ENCODE measurements at regions not wholly inside any gene's neighbourhood (a gene's known extent, or its start where the extent isn't known, plus 50 kb on each side); places are given as distances from the start of the nearest gene placed in this dataset.

DNA sequence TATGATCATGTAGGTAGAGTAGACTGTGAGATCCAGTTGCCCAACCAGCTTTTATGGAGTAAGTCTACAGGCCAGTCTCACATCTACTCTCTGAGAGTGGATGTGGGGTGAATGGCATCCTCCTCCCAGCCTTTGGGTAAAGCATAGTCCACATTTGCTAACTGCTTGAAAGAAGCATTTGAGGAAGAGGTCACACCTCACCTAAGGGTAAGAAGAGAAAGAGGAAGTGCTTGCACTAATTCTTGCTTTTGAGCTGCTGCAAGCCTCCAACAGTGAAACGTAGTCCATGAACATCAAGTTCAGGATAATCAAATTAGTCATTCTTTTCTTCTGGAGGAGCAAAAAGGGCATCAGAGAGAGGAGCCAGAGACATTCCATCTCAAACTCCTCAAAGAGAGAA is 93.9 kb upstream of the AGR3 start:
- TF ChIP-seq ZNF616 (CRISPR knock-in tag; IDR thresholded peaks at IDR 0.05; ENCODE audit: low read depth), result no peak
- TF ChIP-seq EZH2 (conservative IDR thresholded peaks at IDR 0.05; ENCODE audit: low read depth, low read length), result no peak
- TF ChIP-seq, protein P1, sequence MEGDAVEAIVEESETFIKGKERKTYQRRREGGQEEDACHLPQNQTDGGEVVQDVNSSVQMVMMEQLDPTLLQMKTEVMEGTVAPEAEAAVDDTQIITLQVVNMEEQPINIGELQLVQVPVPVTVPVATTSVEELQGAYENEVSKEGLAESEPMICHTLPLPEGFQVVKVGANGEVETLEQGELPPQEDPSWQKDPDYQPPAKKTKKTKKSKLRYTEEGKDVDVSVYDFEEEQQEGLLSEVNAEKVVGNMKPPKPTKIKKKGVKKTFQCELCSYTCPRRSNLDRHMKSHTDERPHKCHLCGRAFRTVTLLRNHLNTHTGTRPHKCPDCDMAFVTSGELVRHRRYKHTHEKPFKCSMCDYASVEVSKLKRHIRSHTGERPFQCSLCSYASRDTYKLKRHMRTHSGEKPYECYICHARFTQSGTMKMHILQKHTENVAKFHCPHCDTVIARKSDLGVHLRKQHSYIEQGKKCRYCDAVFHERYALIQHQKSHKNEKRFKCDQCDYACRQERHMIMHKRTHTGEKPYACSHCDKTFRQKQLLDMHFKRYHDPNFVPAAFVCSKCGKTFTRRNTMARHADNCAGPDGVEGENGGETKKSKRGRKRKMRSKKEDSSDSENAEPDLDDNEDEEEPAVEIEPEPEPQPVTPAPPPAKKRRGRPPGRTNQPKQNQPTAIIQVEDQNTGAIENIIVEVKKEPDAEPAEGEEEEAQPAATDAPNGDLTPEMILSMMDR (CRISPR knock-in tag; IDR thresholded peaks at IDR 0.05), result no peak
- TF ChIP-seq, protein P2, sequence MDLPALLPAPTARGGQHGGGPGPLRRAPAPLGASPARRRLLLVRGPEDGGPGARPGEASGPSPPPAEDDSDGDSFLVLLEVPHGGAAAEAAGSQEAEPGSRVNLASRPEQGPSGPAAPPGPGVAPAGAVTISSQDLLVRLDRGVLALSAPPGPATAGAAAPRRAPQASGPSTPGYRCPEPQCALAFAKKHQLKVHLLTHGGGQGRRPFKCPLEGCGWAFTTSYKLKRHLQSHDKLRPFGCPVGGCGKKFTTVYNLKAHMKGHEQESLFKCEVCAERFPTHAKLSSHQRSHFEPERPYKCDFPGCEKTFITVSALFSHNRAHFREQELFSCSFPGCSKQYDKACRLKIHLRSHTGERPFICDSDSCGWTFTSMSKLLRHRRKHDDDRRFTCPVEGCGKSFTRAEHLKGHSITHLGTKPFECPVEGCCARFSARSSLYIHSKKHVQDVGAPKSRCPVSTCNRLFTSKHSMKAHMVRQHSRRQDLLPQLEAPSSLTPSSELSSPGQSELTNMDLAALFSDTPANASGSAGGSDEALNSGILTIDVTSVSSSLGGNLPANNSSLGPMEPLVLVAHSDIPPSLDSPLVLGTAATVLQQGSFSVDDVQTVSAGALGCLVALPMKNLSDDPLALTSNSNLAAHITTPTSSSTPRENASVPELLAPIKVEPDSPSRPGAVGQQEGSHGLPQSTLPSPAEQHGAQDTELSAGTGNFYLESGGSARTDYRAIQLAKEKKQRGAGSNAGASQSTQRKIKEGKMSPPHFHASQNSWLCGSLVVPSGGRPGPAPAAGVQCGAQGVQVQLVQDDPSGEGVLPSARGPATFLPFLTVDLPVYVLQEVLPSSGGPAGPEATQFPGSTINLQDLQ (CRISPR knock-in tag; IDR thresholded peaks at IDR 0.05), result no peak
- no peak for TF ChIP-seq ZNF282 (IDR thresholded peaks at IDR 0.05; ENCODE audit: partially characterized antibody)
- TF ChIP-seq, protein P3, sequence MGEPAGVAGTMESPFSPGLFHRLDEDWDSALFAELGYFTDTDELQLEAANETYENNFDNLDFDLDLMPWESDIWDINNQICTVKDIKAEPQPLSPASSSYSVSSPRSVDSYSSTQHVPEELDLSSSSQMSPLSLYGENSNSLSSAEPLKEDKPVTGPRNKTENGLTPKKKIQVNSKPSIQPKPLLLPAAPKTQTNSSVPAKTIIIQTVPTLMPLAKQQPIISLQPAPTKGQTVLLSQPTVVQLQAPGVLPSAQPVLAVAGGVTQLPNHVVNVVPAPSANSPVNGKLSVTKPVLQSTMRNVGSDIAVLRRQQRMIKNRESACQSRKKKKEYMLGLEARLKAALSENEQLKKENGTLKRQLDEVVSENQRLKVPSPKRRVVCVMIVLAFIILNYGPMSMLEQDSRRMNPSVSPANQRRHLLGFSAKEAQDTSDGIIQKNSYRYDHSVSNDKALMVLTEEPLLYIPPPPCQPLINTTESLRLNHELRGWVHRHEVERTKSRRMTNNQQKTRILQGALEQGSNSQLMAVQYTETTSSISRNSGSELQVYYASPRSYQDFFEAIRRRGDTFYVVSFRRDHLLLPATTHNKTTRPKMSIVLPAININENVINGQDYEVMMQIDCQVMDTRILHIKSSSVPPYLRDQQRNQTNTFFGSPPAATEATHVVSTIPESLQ (CRISPR knock-in tag; conservative IDR thresholded peaks at IDR 0.05), result no peak
- no peak for TF ChIP-seq POLR2A (IDR thresholded peaks at IDR 0.05; ENCODE audit: insufficient read depth in 1 of 2, low read depth in 2 of 2, low read length in 2 of 2)
- TF ChIP-seq HCFC1 (IDR thresholded peaks at IDR 0.05; ENCODE audit: low read depth, low read length), result no peak
- TF ChIP-seq ZNF296 (CRISPR knock-in tag; conservative IDR thresholded peaks at IDR 0.05), result no peak

Measured in HepG2 (cell line).